HEK293 (cell line): ENCODE measurements at regions not wholly inside any gene's neighbourhood (a gene's known extent, or its start where the extent isn't known, plus 50 kb on each side); places are given as distances from the start of the nearest gene placed in this dataset.

ENCODE experiments used
- GFI1B ChIP-seq: fragments of 450-650 bp; formaldehyde crosslinking; IDR thresholded peaks from 2 replicates; pipeline ENCODE4 v1.5.1; 2016; ENCODE audit warnings: missing biosample characterization, missing genetic modification characterization
- ZNF132 ChIP-seq: fragments of 450-650 bp; formaldehyde crosslinking; IDR thresholded peaks from 2 replicates; pipeline ENCODE4 v1.5.1; 2017; ENCODE audit warnings: missing biosample characterization, missing genetic modification characterization, borderline replicate concordance
- ZNF292 ChIP-seq: fragments of 450-650 bp; formaldehyde crosslinking; IDR thresholded peaks from 2 replicates; pipeline ENCODE4 v1.5.1; 2016; ENCODE audit warnings: low read depth, missing biosample characterization, missing genetic modification characterization, borderline replicate concordance
- ZNF366 ChIP-seq: fragments of 450-650 bp; formaldehyde crosslinking; conservative IDR thresholded peaks from 2 replicates; pipeline ENCODE4 v1.5.1; 2016; ENCODE audit warnings: missing biosample characterization, missing genetic modification characterization
- ZNF394 ChIP-seq: fragments of 450-650 bp; formaldehyde crosslinking; IDR thresholded peaks from 2 replicates; pipeline ENCODE4 v1.5.1; 2016; ENCODE audit warnings: missing biosample characterization, missing genetic modification characterization, mild to moderate bottlenecking, moderate library complexity, borderline replicate concordance
- ZNF426 ChIP-seq: fragments of 450-650 bp; formaldehyde crosslinking; IDR thresholded peaks from 2 replicates; pipeline ENCODE4 v1.5.1; 2017; ENCODE audit warnings: missing biosample characterization, missing genetic modification characterization, mild to moderate bottlenecking, inconsistent platforms, moderate library complexity
- ZNF510 ChIP-seq: fragments of 450-650 bp; formaldehyde crosslinking; IDR thresholded peaks from 2 replicates; pipeline ENCODE4 v1.5.1; 2018; ENCODE audit warnings: mild to moderate bottlenecking, missing genetic modification characterization, missing biosample characterization; ENCODE audit not compliant: insufficient replicate concordance
- TF ChIP-seq, protein P1 (sequence below): fragments of 450-650 bp; formaldehyde crosslinking; IDR thresholded peaks from 2 replicates; pipeline ENCODE4 v1.5.1; 2016; ENCODE audit warnings: missing biosample characterization, missing genetic modification characterization
- TF ChIP-seq, protein P2 (sequence below): sonication (generic); formaldehyde crosslinking; IDR thresholded peaks from 2 replicates; pipeline ENCODE4 v1.8.1; 2022; ENCODE audit warnings: mild to moderate bottlenecking, moderate library complexity, missing genetic modification reagents
- TF ChIP-seq, protein P3 (sequence below): fragments of 450-650 bp; formaldehyde crosslinking; IDR thresholded peaks from 2 replicates; pipeline ENCODE4 v1.5.1; 2016; ENCODE audit warnings: missing biosample characterization, missing genetic modification characterization

DNA sequence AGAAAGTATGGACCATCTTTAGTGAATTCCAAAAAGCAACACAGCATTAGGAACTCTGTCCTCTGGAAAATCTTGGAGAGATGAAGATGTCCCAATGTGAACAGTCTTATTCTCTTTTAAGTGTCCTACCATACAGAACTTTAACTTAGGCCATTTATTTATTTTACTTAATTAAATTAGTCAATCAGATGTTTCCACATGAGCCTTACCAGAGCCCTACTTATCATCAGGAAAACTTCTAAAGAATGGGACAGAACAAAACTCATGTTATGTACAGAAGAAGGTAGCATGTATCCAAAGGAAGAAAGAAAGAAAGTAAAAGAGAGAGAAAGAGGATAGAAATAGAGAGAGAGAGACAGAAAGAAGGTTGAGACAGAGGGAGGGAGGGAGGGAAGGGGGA lies 276.4 kb downstream of the ETV1 start:
- TF ChIP-seq, protein P1, sequence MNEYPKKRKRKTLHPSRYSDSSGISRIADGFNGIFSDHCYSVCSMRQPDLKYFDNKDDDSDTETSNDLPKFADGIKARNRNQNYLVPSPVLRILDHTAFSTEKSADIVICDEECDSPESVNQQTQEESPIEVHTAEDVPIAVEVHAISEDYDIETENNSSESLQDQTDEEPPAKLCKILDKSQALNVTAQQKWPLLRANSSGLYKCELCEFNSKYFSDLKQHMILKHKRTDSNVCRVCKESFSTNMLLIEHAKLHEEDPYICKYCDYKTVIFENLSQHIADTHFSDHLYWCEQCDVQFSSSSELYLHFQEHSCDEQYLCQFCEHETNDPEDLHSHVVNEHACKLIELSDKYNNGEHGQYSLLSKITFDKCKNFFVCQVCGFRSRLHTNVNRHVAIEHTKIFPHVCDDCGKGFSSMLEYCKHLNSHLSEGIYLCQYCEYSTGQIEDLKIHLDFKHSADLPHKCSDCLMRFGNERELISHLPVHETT (tag by site-specific recombination): no peak
- TF ChIP-seq, protein P2, sequence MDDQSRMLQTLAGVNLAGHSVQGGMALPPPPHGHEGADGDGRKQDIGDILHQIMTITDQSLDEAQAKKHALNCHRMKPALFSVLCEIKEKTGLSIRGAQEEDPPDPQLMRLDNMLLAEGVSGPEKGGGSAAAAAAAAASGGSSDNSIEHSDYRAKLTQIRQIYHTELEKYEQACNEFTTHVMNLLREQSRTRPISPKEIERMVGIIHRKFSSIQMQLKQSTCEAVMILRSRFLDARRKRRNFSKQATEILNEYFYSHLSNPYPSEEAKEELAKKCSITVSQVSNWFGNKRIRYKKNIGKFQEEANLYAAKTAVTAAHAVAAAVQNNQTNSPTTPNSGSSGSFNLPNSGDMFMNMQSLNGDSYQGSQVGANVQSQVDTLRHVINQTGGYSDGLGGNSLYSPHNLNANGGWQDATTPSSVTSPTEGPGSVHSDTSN: no peak
- TF ChIP-seq ZNF132 (tag by site-specific recombination): no peak
- TF ChIP-seq, protein P3, sequence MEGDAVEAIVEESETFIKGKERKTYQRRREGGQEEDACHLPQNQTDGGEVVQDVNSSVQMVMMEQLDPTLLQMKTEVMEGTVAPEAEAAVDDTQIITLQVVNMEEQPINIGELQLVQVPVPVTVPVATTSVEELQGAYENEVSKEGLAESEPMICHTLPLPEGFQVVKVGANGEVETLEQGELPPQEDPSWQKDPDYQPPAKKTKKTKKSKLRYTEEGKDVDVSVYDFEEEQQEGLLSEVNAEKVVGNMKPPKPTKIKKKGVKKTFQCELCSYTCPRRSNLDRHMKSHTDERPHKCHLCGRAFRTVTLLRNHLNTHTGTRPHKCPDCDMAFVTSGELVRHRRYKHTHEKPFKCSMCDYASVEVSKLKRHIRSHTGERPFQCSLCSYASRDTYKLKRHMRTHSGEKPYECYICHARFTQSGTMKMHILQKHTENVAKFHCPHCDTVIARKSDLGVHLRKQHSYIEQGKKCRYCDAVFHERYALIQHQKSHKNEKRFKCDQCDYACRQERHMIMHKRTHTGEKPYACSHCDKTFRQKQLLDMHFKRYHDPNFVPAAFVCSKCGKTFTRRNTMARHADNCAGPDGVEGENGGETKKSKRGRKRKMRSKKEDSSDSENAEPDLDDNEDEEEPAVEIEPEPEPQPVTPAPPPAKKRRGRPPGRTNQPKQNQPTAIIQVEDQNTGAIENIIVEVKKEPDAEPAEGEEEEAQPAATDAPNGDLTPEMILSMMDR (tag by site-specific recombination): no peak
- TF ChIP-seq ZNF292 (tag by site-specific recombination): no peak
- no peak for TF ChIP-seq ZNF510
- TF ChIP-seq ZNF426 (tag by site-specific recombination): no peak
- no peak for TF ChIP-seq ZNF366 (tag by site-specific recombination)
- TF ChIP-seq GFI1B (tag by site-specific recombination): no peak
- TF ChIP-seq ZNF394 (tag by site-specific recombination): no peak
